Fibroblast of mammary gland (primary cell): ENCODE measurements at regions not wholly inside any gene's neighbourhood (a gene's known extent, or its start where the extent isn't known, plus 50 kb on each side); places are given as distances from the start of the nearest gene placed in this dataset.

Experiments used
- DNase-seq: peaks from one replicate; pipeline ENCODE4 v3.0.0-alpha.2; 2010; ENCODE audit warnings: low read depth
- H3K4me3 ChIP-seq: 2 replicates; pipeline ENCODE4 v1.5.1; 2011; ENCODE audit warnings: low read depth, mild to moderate bottlenecking, low read length, moderate library complexity; ENCODE audit not compliant: control insufficient read depth
- CTCF ChIP-seq: conservative IDR thresholded peaks from 2 replicates; pipeline ENCODE4 v1.5.1; 2011; ENCODE audit warnings: low read depth, low read length, inconsistent platforms; ENCODE audit not compliant: control insufficient read depth, insufficient read depth

GRCh38 chr1:177830531-177831135, 139.2 kb downstream of the SEC16B start:
- DNase-seq: no peak
- no peak for TF ChIP-seq CTCF
- H3K4me3 ChIP-seq: no peak overlapping the region

GRCh38 chr1:177825276-177825901, 144.5 kb downstream of the SEC16B start:
- no peak for TF ChIP-seq CTCF
- H3K4me3 ChIP-seq: no peak overlapping the region
- no peak for DNase-seq

GRCh38 chr1:177824508-177824982, 145.3 kb downstream of the SEC16B start:
- no peak for DNase-seq
- no peak for TF ChIP-seq CTCF
- H3K4me3 ChIP-seq: no peak overlapping the region

GRCh38 chr1:177820213-177820612, 149.6 kb downstream of the SEC16B start:
- no peak for TF ChIP-seq CTCF
- DNase-seq: no peak
- H3K4me3 ChIP-seq: no peak overlapping the region

- TF ChIP-seq CTCF: no peak
- H3K4me3 ChIP-seq: no peak overlapping the region
- DNase-seq: no peak
Measured at GRCh38 chr1:177817937-177818875, 151.7 kb downstream of the SEC16B start.

GRCh38 chr1:177812650-177813049, 157.2 kb downstream of the SEC16B start:
- DNase-seq: no peak
- TF ChIP-seq CTCF: no peak
- H3K4me3 ChIP-seq: no peak overlapping the region
